ENCODE measurements at regions not wholly inside any gene's neighbourhood (a gene's known extent, or its start where the extent isn't known, plus 50 kb on each side); places are given as distances from the start of the nearest gene placed in this dataset.
"Not testable (repeated sequence)": the region's sequence is repeated elsewhere in the genome, so short reads cannot be mapped to it uniquely, and the experiment has no call there.

- no peak overlapping the region for H3K4me3 Mint-ChIP-seq (ENCODE audit: unreplicated experiment)
- H3K27me3 ChIP-seq (ENCODE audit: insufficient read depth, low read length) = no peaks in the 10 kb centered on the region
- no peak for DNase-seq (ENCODE audit: low read depth)
- H3K4me1 ChIP-seq (ENCODE audit: insufficient read depth, low read length) = no peaks in the 10 kb centered on the region
- H3K4me3 ChIP-seq (ENCODE audit: insufficient read depth, low read depth, low read length) = no peak overlapping the region
- H3K4me2 ChIP-seq (ENCODE audit: low read length) = no peak overlapping the region
- H3K27ac Mint-ChIP-seq (ENCODE audit: unreplicated experiment) = no peak overlapping the region
- no peaks in the 10 kb centered on the region for H3K36me3 ChIP-seq (ENCODE audit: insufficient read depth, low read length)
- no peaks in the 10 kb centered on the region for H3K27me3 Mint-ChIP-seq (ENCODE audit: low read depth, unreplicated experiment)
- no peaks in the 10 kb centered on the region for H3K36me3 Mint-ChIP-seq (ENCODE audit: low read depth, unreplicated experiment)
- no peak for FAIRE-seq
- no peaks in the 10 kb centered on the region for H3K9me3 Mint-ChIP-seq (ENCODE audit: unreplicated experiment)
- H3K9ac ChIP-seq (ENCODE audit: low read length) = no peak overlapping the region
- H3K4me1 Mint-ChIP-seq (ENCODE audit: low read depth, unreplicated experiment) = peaks cover 4% of the 10 kb centered on the region
- H3K79me2 ChIP-seq (ENCODE audit: insufficient read depth, low read length) = no peaks in the 10 kb centered on the region
- H2AFZ ChIP-seq (ENCODE audit: low read depth, low read length) = no peak overlapping the region
- TF ChIP-seq EZH2 (IDR thresholded peaks at IDR 0.05; ENCODE audit: insufficient read depth, low read length) = no peak
- TF ChIP-seq CTCF (IDR thresholded peaks at IDR 0.05; ENCODE audit: insufficient read depth, low read depth, low read length) = no peak
- H3K9me3 ChIP-seq (ENCODE audit: insufficient read depth, low read depth, low read length) = no peaks in the 10 kb centered on the region
- no peaks in the 10 kb centered on the region for H4K20me1 ChIP-seq (ENCODE audit: insufficient read depth, low read length)
- no peak overlapping the region for H3K27ac ChIP-seq (ENCODE audit: low read depth, low read length)
Measured at GRCh38 chr5:152650413-152650812, 245.3 kb upstream of the NMUR2 start.

- H3K36me3 ChIP-seq (ENCODE audit: insufficient read depth, low read length); H3K9ac ChIP-seq (ENCODE audit: low read length); H3K4me2 ChIP-seq (ENCODE audit: low read length); H3K9me3 ChIP-seq (ENCODE audit: insufficient read depth, low read depth, low read length); H3K4me1 Mint-ChIP-seq (ENCODE audit: low read depth, unreplicated experiment); H3K4me1 ChIP-seq (ENCODE audit: insufficient read depth, low read length); H3K27ac Mint-ChIP-seq (ENCODE audit: unreplicated experiment); H3K79me2 ChIP-seq (ENCODE audit: insufficient read depth, low read length); H4K20me1 ChIP-seq (ENCODE audit: insufficient read depth, low read length); H3K27me3 ChIP-seq (ENCODE audit: insufficient read depth, low read length); H3K36me3 Mint-ChIP-seq (ENCODE audit: low read depth, unreplicated experiment); H3K4me3 Mint-ChIP-seq (ENCODE audit: unreplicated experiment); DNase-seq (ENCODE audit: low read depth); FAIRE-seq; H3K27ac ChIP-seq (ENCODE audit: low read depth, low read length); H3K9me3 Mint-ChIP-seq (ENCODE audit: unreplicated experiment); H3K4me3 ChIP-seq (ENCODE audit: insufficient read depth, low read depth, low read length); H3K27me3 Mint-ChIP-seq (ENCODE audit: low read depth, unreplicated experiment); H2AFZ ChIP-seq (ENCODE audit: low read depth, low read length): not testable (repeated sequence)
Measured at GRCh38 chr5:152659470-152659869, 254.4 kb upstream of the NMUR2 start.

- Histone ChIP-seq H3K9me3 (ENCODE audit: insufficient read depth, low read depth, low read length) (no peaks in the 10 kb centered on the region), H3K4me2 (ENCODE audit: low read length) (no peak overlapping the region), H4K20me1 (ENCODE audit: insufficient read depth, low read length) (no peaks in the 10 kb centered on the region), H3K36me3 (ENCODE audit: insufficient read depth, low read length) (no peaks in the 10 kb centered on the region), H3K9ac (ENCODE audit: low read length) (no peak overlapping the region), H3K4me1 (ENCODE audit: insufficient read depth, low read length) (no peaks in the 10 kb centered on the region), H3K27ac (ENCODE audit: low read depth, low read length) (no peak overlapping the region), H3K4me3 (ENCODE audit: insufficient read depth, low read depth, low read length) (no peak overlapping the region), H2AFZ (ENCODE audit: low read depth, low read length) (no peak overlapping the region), H3K79me2 (ENCODE audit: insufficient read depth, low read length) (no peaks in the 10 kb centered on the region), H3K27me3 (ENCODE audit: insufficient read depth, low read length) (no peaks in the 10 kb centered on the region)
- TF ChIP-seq EZH2 (IDR thresholded peaks at IDR 0.05; ENCODE audit: insufficient read depth, low read length) (no peak), CTCF (IDR thresholded peaks at IDR 0.05; ENCODE audit: insufficient read depth, low read depth, low read length) (no peak)
- H3K4me1 Mint-ChIP-seq (ENCODE audit: low read depth, unreplicated experiment) = no peaks in the 10 kb centered on the region
- H3K36me3 Mint-ChIP-seq (ENCODE audit: low read depth, unreplicated experiment) = no peaks in the 10 kb centered on the region
- no peaks in the 10 kb centered on the region for H3K27me3 Mint-ChIP-seq (ENCODE audit: low read depth, unreplicated experiment)
- H3K27ac Mint-ChIP-seq (ENCODE audit: unreplicated experiment) = no peak overlapping the region
- no peak overlapping the region for H3K4me3 Mint-ChIP-seq (ENCODE audit: unreplicated experiment)
- H3K9me3 Mint-ChIP-seq (ENCODE audit: unreplicated experiment) = no peaks in the 10 kb centered on the region
- DNase-seq (ENCODE audit: low read depth) (no peak), FAIRE-seq (no peak)
Measured at GRCh38 chr5:152673601-152674000, 268.5 kb upstream of the NMUR2 start.

Measured in astrocyte (in vitro differentiated cells and primary cell).